Hepatocyte (in vitro differentiated cells): ENCODE measurements at regions not wholly inside any gene's neighbourhood (a gene's known extent, or its start where the extent isn't known, plus 50 kb on each side); places are given as distances from the start of the nearest gene placed in this dataset.

Experiments
- CTCF ChIP-seq: fragments of 200-600 bp; sonication (generic); IDR thresholded peaks from 2 replicates; pipeline ENCODE4 v1.5.1; 2016; ENCODE audit warnings: antibody characterized with exemption, mild to moderate bottlenecking; ENCODE audit not compliant: poor library complexity
- EZH2 ChIP-seq: fragments of 200-600 bp; sonication (generic); IDR thresholded peaks from 2 replicates; pipeline ENCODE4 v1.6.1; 2016; ENCODE audit warnings: antibody characterized with exemption, mild to moderate bottlenecking, borderline replicate concordance

- no peak for TF ChIP-seq CTCF
- no peak for TF ChIP-seq EZH2
These were observed 241.3 kb downstream of the EMX2 start for GRCh38 chr10:117783698-117784395.
